B cell (primary cell): ENCODE measurements at regions not wholly inside any gene's neighbourhood (a gene's known extent, or its start where the extent isn't known, plus 50 kb on each side); places are given as distances from the start of the nearest gene placed in this dataset.

ENCODE experiments used
- ATAC-seq: fragments of 200-7000 bp; cut with Tn5 transposase; one replicate; pipeline ENCODE4 v1.10.0; 2021; ENCODE audit warnings: low read depth, mild to moderate bottlenecking, moderate number of reproducible peaks, moderate library complexity
- CTCF ChIA-PET: fragments of 350-600 bp; sonication (Branson Sonifier 250); formaldehyde crosslinking; loops from one replicate; lab custom pipeline; 2021; ENCODE audit warnings: antibody characterized with exemption, inconsistent platforms; lab: Charles Lee
- POLR2A ChIA-PET: fragments of 350-600 bp; sonication (Branson Sonifier 250); formaldehyde crosslinking; loops from one replicate; lab custom pipeline; 2021; ENCODE audit warnings: antibody characterized with exemption; lab: Charles Lee
- DNase-seq: peaks from one replicate; pipeline ENCODE4 v3.0.0; 2013
- H2AFZ ChIP-seq: 2 replicates; pipeline ENCODE4 v1.6.1; 2012; ENCODE audit warnings: mild to moderate bottlenecking, low read depth, low read length; ENCODE audit not compliant: insufficient read depth, poor library complexity, severe bottlenecking
- H3K27ac ChIP-seq, 2 donors: 1 replicate in 1 of 2; 2 replicates in 1 of 2; pipeline ENCODE4 v1.5.1; 2012 to 2013; ENCODE audit warnings: low read length in 2 of 2, mild to moderate bottlenecking in 2 of 2, moderate library complexity in 1 of 2
- H3K27me3 ChIP-seq, 4 experiments: fragments of 200-600 bp in 1 of 4; sonication (generic) in 1 of 4; replicated peaks in 1 of 4; 1 replicate in 2 of 4; 2 replicates in 2 of 4; pipeline versions ENCODE4 v1.6.1 to v1.7.0; 2013 to 2016; ENCODE audit warnings: low read length in 3 of 4, mild to moderate bottlenecking in 2 of 4, mixed read lengths in 1 of 4, moderate library complexity in 1 of 4; ENCODE audit not compliant: insufficient read depth in 4 of 4, control insufficient read depth in 3 of 4; ENCODE audit errors: control extremely low read depth in 1 of 4
- H3K36me3 ChIP-seq, 2 experiments: replicated peaks in 1 of 2; 1 replicate in 1 of 2; 2 replicates in 1 of 2; pipeline versions ENCODE4 v1.6.1 to v1.7.1; 2013; ENCODE audit warnings: low read length in 1 of 2; ENCODE audit not compliant: insufficient read depth in 2 of 2, control insufficient read depth in 1 of 2; ENCODE audit errors: control extremely low read depth in 1 of 2, extremely low read depth in 1 of 2
- H3K4me1 ChIP-seq, 2 donors: fragments of 200-600 bp in 1 of 2; sonication (generic) in 1 of 2; 1 replicate in 1 of 2; 2 replicates in 1 of 2; pipeline versions ENCODE4 v1.5.1 to v1.6.1; 2013 to 2017; ENCODE audit warnings: low read length in 2 of 2; ENCODE audit not compliant: control insufficient read depth in 2 of 2, insufficient read depth in 2 of 2
- H3K4me2 ChIP-seq: replicated peaks from 2 replicates; pipeline ENCODE3; 2012; ENCODE audit warnings: mild to moderate bottlenecking, low read depth, low read length; ENCODE audit not compliant: poor library complexity, severe bottlenecking
- H3K4me3 ChIP-seq, 5 experiments: fragments of 200-600 bp in 1 of 5; sonication (generic) in 1 of 5; 1 replicate in 3 of 5; 2 replicates in 2 of 5; pipeline versions ENCODE4 v1.5.1 to v1.7.0; 2011 to 2016; ENCODE audit warnings: low read length in 4 of 5, mild to moderate bottlenecking in 4 of 5, low read depth in 2 of 5, control low read depth in 1 of 5, moderate library complexity in 1 of 5; ENCODE audit not compliant: insufficient read depth in 1 of 5; ENCODE audit errors: control extremely low read depth in 1 of 5, extremely low read depth in 1 of 5
- H3K79me2 ChIP-seq: fragments of 200-600 bp; sonication (generic); one replicate; pipeline ENCODE4 v1.6.0; 2016; ENCODE audit warnings: low read length; ENCODE audit not compliant: control insufficient read depth, insufficient read depth
- H3K9ac ChIP-seq: fragments of 200-600 bp; sonication (generic); 2 replicates; pipeline ENCODE4 v1.6.1; 2017; ENCODE audit warnings: mild to moderate bottlenecking, low read length, moderate library complexity
- H3K9me3 ChIP-seq, 3 donors: one replicate each; pipeline versions ENCODE4 v1.6.1 to v1.7.1; 2013; ENCODE audit warnings: low read length in 2 of 3; ENCODE audit not compliant: control insufficient read depth in 2 of 3, insufficient read depth in 1 of 3; ENCODE audit errors: control extremely low read depth in 1 of 3
- H4K20me1 ChIP-seq: 2 replicates; pipeline ENCODE4 v1.6.0; 2012; ENCODE audit warnings: mild to moderate bottlenecking, low read length; ENCODE audit not compliant: insufficient read depth, control insufficient read depth, poor library complexity, severe bottlenecking
- H3K27ac Mint-ChIP-seq: one replicate; pipeline ENCODE4 v1.8.0; 2021; ENCODE audit warnings: mixed read lengths
- H3K27me3 Mint-ChIP-seq: one replicate; pipeline ENCODE4 v1.8.0; 2021; ENCODE audit warnings: mixed read lengths
- H3K4me1 Mint-ChIP-seq: one replicate; pipeline ENCODE4 v1.8.0; 2021; ENCODE audit warnings: mixed read lengths
- H3K4me3 Mint-ChIP-seq: one replicate; pipeline ENCODE4 v1.8.0; 2021; ENCODE audit warnings: mixed read lengths
- H3K9me3 Mint-ChIP-seq: one replicate; pipeline ENCODE4 v1.8.0; 2022; ENCODE audit warnings: mixed read lengths; ENCODE audit not compliant: insufficient read depth
- EZH2 ChIP-seq: IDR thresholded peaks from 2 replicates; pipeline ENCODE4 v1.6.1; 2012; ENCODE audit warnings: borderline replicate concordance, low read depth, mild to moderate bottlenecking, moderate library complexity, low read length; ENCODE audit not compliant: insufficient read depth, poor library complexity, severe bottlenecking
- WGBS: methylation state at CpG from one replicate; pipeline ENCODE4 v1.1.5; 2013; ENCODE audit warnings: missing lambda C conversion rate; ENCODE audit not compliant: insufficient coverage; 5-methylcytosine and 5-hydroxymethylcytosine counted together
- intact Hi-C: fragments of 100-400 bp; cut with micrococcal nuclease; formaldehyde crosslinking; loops from one replicate; pipeline ENCODE4 v1.10.0; 2022
- TF ChIP-seq, protein P1 (sequence below): fragments of 200-600 bp; IDR thresholded peaks from one replicate; pipeline ENCODE4 v1.8.0; 2022; ENCODE audit warnings: antibody characterized with exemption, mild to moderate bottlenecking

DNA sequence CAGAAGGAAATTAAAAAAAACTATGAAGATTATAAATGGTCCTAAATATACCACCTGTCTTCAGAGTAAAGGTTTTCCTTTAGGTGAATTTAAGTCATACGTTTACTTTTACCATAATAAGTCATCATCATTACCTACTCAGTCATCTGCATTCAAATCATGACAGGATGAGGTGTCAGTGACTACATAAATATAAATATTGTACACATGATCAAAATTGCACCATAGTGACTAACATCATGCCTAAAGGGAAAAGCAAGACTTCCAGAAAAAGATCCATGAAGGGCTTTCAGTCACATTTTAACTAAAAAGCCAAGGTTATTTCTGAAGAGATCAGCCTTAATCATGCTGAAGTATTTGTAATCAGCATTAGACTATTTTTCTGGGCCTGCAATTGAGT, 759.9 kb upstream of the FLRT2 start:
- no peaks in the 10 kb centered on the region for H3K79me2 ChIP-seq
- no peak overlapping the region for H3K27ac ChIP-seq
- no peak overlapping the region for H3K9ac ChIP-seq
- Mint-ChIP-seq H3K4me3 (no peak overlapping the region), H3K9me3 (peaks cover 12% of the 10 kb centered on the region), H3K4me1 (no peaks in the 10 kb centered on the region), H3K27me3 (no peaks in the 10 kb centered on the region), H3K27ac (no peak overlapping the region)
- no peaks in the 10 kb centered on the region for H3K36me3 ChIP-seq
- H3K4me1 ChIP-seq: no peaks in the 10 kb centered on the region
- no peak overlapping the region for H2AFZ ChIP-seq
- DNase-seq (no peak), ATAC-seq (no peak)
- no CpG with 5 or more reads among the region's 1 CpG for WGBS
- no peak overlapping the region for H3K4me3 ChIP-seq
- TF ChIP-seq, protein P1, sequence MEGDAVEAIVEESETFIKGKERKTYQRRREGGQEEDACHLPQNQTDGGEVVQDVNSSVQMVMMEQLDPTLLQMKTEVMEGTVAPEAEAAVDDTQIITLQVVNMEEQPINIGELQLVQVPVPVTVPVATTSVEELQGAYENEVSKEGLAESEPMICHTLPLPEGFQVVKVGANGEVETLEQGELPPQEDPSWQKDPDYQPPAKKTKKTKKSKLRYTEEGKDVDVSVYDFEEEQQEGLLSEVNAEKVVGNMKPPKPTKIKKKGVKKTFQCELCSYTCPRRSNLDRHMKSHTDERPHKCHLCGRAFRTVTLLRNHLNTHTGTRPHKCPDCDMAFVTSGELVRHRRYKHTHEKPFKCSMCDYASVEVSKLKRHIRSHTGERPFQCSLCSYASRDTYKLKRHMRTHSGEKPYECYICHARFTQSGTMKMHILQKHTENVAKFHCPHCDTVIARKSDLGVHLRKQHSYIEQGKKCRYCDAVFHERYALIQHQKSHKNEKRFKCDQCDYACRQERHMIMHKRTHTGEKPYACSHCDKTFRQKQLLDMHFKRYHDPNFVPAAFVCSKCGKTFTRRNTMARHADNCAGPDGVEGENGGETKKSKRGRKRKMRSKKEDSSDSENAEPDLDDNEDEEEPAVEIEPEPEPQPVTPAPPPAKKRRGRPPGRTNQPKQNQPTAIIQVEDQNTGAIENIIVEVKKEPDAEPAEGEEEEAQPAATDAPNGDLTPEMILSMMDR: no peak
- TF ChIP-seq EZH2: no peak
- intact Hi-C loops: no loop called here
- CTCF ChIA-PET: no interaction called here
- POLR2A ChIA-PET: no interaction called here
- no peak overlapping the region for H3K4me2 ChIP-seq
- H3K9me3 ChIP-seq: peaks cover 0 to 4% (median 4%) of the 10 kb centered on the region in 3 donors
- no peaks in the 10 kb centered on the region for H3K27me3 ChIP-seq
- H4K20me1 ChIP-seq: no peaks in the 10 kb centered on the region

DNA sequence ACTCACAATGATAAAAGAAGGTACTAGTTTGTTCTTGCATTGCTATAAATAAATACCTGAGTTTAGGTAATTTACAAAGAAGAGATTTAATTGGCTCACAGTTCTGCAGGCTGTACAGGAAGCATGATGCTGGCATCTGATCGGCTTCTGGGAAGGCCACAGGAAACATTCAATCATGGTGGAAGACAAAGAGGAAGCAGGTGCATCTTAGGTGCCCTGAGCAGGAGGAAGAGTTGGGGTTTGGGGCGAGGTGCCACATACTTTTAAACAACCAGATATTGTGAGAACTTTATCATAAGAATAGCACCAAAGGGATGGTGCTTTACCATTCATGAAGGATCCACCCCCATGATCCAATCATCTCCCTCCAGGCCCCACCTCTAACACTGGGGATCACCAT, 752.6 kb upstream of the FLRT2 start:
- Histone ChIP-seq H3K9me3 (peaks cover 0 to 4% (median 0%) of the 10 kb centered on the region in 3 donors), H3K27ac (no peak overlapping the region), H4K20me1 (no peaks in the 10 kb centered on the region), H3K4me3 (no peak overlapping the region), H3K79me2 (no peaks in the 10 kb centered on the region), H3K36me3 (no peaks in the 10 kb centered on the region), H3K4me1 (no peaks in the 10 kb centered on the region), H3K9ac (no peak overlapping the region), H2AFZ (no peak overlapping the region), H3K4me2 (no peak overlapping the region), H3K27me3 (no peaks in the 10 kb centered on the region)
- no peak overlapping the region for H3K4me3 Mint-ChIP-seq
- POLR2A ChIA-PET: no interaction called here
- no peaks in the 10 kb centered on the region for H3K27me3 Mint-ChIP-seq
- peaks cover 7% of the 10 kb centered on the region for H3K9me3 Mint-ChIP-seq
- WGBS: 0% methylated on average over 1 of the region's 2 CpGs
- TF ChIP-seq, protein P1: no peak
- TF ChIP-seq EZH2: no peak
- ATAC-seq: no peak
- no peak for DNase-seq
- intact Hi-C loops: no loop called here
- CTCF ChIA-PET: no interaction called here
- no peak overlapping the region for H3K27ac Mint-ChIP-seq
- no peaks in the 10 kb centered on the region for H3K4me1 Mint-ChIP-seq
